ENCODE measurements at regions not wholly inside any gene's neighbourhood (a gene's known extent, or its start where the extent isn't known, plus 50 kb on each side); places are given as distances from the start of the nearest gene placed in this dataset.
A peak's percentile ranks its signal among the peaks of the same experiment; 100 is the strongest.

DNA sequence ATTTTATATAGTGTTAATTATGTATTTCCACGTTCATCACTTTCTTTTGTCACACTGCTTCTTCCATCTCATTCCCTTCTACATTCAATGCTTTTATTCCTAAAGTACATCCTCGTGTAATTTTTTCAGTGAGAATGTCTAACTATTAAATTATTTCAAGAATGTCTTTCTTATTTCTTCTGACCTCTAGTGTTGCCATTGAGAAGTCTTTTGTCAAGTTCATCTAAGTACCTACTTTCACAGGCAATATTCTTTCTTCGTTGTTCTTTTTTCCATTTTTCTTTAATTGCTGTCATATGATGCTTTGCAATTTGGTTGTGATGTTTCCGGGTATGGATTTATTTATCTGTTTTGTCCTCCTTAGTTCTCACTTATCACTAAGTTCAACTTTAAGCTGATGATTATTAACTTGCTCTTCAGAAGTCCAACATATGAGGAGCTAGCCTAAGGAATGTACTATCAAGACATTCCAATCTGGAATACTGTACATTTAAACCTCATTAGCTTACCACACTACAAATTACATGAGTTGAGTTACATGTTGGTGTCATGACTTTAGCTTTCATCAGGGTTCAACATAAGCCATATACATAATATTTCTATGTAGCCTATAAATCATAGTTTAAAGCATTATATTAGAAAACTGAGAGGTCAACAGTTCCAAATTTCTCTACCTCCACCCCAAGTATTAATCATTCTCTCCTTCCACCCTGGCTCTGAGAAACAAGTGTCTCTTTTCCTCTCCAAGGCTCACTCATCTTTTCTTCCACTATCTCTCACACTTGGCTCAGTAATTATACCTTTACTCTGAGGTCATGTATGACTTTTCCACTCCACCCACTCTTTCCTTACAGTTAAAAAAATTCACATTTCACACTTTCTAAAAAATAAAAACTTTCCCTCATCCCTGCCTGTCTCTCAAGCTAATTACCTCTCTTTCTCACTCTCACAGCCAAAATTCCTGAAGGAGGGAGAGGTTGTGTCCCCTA is 81.5 kb downstream of the COX18 start:
- Histone ChIP-seq H3K27me3 (no peaks in the 10 kb centered on the region), H3K4me1 (no peaks in the 10 kb centered on the region), H3K27ac (no peak overlapping the region), H3K9me3 (no peaks in the 10 kb centered on the region), H3K4me3 (no peak overlapping the region), H3K36me3 (no peaks in the 10 kb centered on the region)
- TF ChIP-seq, protein P1, sequence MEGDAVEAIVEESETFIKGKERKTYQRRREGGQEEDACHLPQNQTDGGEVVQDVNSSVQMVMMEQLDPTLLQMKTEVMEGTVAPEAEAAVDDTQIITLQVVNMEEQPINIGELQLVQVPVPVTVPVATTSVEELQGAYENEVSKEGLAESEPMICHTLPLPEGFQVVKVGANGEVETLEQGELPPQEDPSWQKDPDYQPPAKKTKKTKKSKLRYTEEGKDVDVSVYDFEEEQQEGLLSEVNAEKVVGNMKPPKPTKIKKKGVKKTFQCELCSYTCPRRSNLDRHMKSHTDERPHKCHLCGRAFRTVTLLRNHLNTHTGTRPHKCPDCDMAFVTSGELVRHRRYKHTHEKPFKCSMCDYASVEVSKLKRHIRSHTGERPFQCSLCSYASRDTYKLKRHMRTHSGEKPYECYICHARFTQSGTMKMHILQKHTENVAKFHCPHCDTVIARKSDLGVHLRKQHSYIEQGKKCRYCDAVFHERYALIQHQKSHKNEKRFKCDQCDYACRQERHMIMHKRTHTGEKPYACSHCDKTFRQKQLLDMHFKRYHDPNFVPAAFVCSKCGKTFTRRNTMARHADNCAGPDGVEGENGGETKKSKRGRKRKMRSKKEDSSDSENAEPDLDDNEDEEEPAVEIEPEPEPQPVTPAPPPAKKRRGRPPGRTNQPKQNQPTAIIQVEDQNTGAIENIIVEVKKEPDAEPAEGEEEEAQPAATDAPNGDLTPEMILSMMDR (IDR thresholded peaks at IDR 0.05): peak in 1 of 2 donors; percentile 14
- DNase-seq (ENCODE audit: low spot score): no peak

DNA sequence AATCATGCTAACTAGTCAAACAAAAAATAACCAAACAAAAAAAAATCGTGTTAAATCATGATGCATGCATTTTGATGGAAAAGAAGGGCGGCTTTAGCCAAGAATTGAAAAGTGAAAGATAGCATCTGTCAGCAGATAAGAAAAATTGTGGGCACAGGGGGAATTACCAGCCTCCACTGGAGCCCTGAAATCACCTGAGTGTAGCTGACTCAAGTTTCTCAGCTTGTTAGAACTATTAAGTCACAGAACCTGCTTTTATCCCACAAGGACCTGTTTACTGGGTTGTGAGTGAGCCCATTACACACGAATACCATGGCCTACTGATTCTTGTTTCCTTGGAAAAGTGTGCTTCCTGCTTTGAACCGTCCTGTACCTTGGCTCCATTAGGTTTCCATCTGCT is 85.2 kb downstream of the COX18 start:
- TF ChIP-seq, protein P1 (IDR thresholded peaks at IDR 0.05): no peak
- no peaks in the 10 kb centered on the region for H3K4me1 ChIP-seq
- H3K9me3 ChIP-seq: no peaks in the 10 kb centered on the region
- no peak overlapping the region for H3K4me3 ChIP-seq
- no peaks in the 10 kb centered on the region for H3K36me3 ChIP-seq
- no peaks in the 10 kb centered on the region for H3K27me3 ChIP-seq
- H3K27ac ChIP-seq: no peak overlapping the region
- DNase-seq (ENCODE audit: low spot score): no peak

DNA sequence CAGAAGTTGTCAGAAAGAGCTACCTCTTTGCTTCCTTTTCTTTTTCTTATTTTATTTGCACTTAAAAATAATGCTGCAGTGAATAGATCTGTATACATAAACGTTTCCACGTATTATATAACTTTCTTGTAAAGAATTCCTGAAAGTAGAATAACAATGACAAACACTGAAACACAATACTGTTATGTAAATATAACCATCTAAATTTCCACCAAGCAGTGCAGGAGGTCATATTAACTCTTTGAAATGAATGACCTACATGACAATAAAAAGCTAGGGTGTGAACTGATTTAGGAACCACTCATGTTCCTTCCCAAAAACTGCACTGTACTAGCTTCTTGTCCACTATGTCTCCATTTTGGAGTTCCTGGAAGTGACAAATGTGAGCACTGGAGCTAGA is 85.8 kb downstream of the COX18 start:
- no peak for DNase-seq (ENCODE audit: low spot score)
- Histone ChIP-seq H3K27ac (no peak overlapping the region), H3K9me3 (no peaks in the 10 kb centered on the region), H3K36me3 (no peaks in the 10 kb centered on the region), H3K27me3 (no peaks in the 10 kb centered on the region), H3K4me3 (no peak overlapping the region), H3K4me1 (no peaks in the 10 kb centered on the region)
- TF ChIP-seq, protein P1 (IDR thresholded peaks at IDR 0.05): no peak

DNA sequence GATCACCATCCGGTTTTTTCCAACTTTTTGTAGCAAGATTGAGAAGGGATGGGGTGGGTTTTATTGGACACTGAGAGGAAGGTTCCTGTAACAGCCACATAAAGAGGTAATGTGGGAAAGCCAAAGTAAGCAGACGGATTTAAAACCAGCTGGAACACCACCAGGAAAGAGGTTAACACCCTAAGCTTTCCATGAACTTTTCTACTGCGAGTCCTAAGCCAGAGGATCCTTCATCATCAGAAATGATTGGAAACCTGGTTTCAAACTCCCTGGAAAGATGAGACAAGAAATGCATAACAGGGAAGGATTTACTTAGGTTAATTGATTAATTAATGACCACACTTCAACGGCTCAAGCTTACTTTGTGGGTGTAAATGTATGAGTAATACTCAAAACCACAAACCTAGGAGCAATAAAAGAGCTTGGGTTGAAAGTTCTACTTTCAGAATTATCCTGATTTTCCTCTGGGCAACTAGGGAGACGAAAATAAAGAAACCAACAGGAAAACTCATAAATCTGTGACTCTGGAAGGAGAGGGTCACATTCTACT is 91.5 kb downstream of the COX18 start:
- no peak overlapping the region for H3K4me3 ChIP-seq
- no peaks in the 10 kb centered on the region for H3K4me1 ChIP-seq
- TF ChIP-seq, protein P1 (IDR thresholded peaks at IDR 0.05): no peak
- H3K36me3 ChIP-seq: no peaks in the 10 kb centered on the region
- no peak overlapping the region for H3K27ac ChIP-seq
- H3K27me3 ChIP-seq: no peaks in the 10 kb centered on the region
- no peaks in the 10 kb centered on the region for H3K9me3 ChIP-seq
- no peak for DNase-seq (ENCODE audit: low spot score)

DNA sequence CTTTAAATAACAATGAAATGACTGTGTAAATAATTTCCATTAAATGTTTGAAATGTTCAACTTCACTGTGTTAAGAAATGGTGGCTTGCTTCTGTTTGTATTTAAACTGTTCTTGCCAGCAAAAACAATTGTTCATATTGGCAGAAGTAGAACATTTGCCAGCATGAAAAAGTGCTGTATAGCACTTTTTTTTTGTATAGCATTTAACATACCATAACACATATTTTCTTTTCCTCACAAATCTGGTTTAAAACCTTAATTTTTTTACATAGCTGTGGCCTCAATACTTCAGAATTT is 94.1 kb downstream of the COX18 start:
- Histone ChIP-seq H3K4me1 (no peaks in the 10 kb centered on the region), H3K27ac (no peak overlapping the region), H3K4me3 (no peak overlapping the region), H3K9me3 (no peaks in the 10 kb centered on the region), H3K27me3 (no peaks in the 10 kb centered on the region), H3K36me3 (no peaks in the 10 kb centered on the region)
- TF ChIP-seq, protein P1 (IDR thresholded peaks at IDR 0.05): no peak
- DNase-seq (ENCODE audit: low spot score): no peak

All from right atrium auricular region (tissue), 2 donors.